Keratinocyte (primary cell): ENCODE measurements at regions not wholly inside any gene's neighbourhood (a gene's known extent, or its start where the extent isn't known, plus 50 kb on each side); places are given as distances from the start of the nearest gene placed in this dataset.

Experiments used
- DNase-seq: peaks from one replicate; pipeline ENCODE4 v3.0.0-alpha.2; 2011; ENCODE audit warnings: low read depth, missing footprints, low spot score
- FAIRE-seq: peaks from 2 replicates; lab custom pipeline; 2011; peaks lifted over from hg19 to GRCh38; lab: Jason Lieb, UNC
- H2AFZ ChIP-seq: 2 replicates; pipeline ENCODE4 v1.6.0; 2012; ENCODE audit warnings: low read length, control low read depth, inconsistent platforms; ENCODE audit not compliant: control insufficient read depth
- H3K27ac ChIP-seq: 2 replicates; pipeline ENCODE4 v1.5.1; 2011; ENCODE audit warnings: low read length; ENCODE audit not compliant: control insufficient read depth, insufficient read depth
- H3K27me3 ChIP-seq: 3 replicates; pipeline ENCODE4 v1.6.0; 2011; ENCODE audit warnings: low read length; ENCODE audit not compliant: control insufficient read depth, insufficient read depth; ENCODE audit errors: extremely low read depth
- H3K36me3 ChIP-seq, 2 experiments: 2 replicates in 1 of 2; 3 replicates in 1 of 2; pipeline ENCODE4 v1.5.1; 2011; ENCODE audit warnings: low read length in 2 of 2, mild to moderate bottlenecking in 1 of 2; ENCODE audit not compliant: control insufficient read depth in 2 of 2, insufficient read depth in 2 of 2; ENCODE audit errors: extremely low read depth in 1 of 2
- H3K4me1 ChIP-seq: 3 replicates; pipeline ENCODE4 v1.5.1; 2011; ENCODE audit warnings: low read length; ENCODE audit not compliant: control insufficient read depth, insufficient read depth; ENCODE audit errors: extremely low read depth
- H3K4me2 ChIP-seq: 3 replicates; pipeline ENCODE4 v1.6.0; 2011; ENCODE audit warnings: low read depth, low read length; ENCODE audit not compliant: control insufficient read depth, insufficient read depth; ENCODE audit errors: extremely low read depth
- H3K4me3 ChIP-seq, 3 experiments: fragments of 200-600 bp in 1 of 3; sonication (generic) in 1 of 3; 2 replicates in 2 of 3; 3 replicates in 1 of 3; pipeline ENCODE4 v1.5.1; 2011 to 2016; ENCODE audit warnings: low read length in 3 of 3, mild to moderate bottlenecking in 3 of 3, control low read depth in 2 of 3, inconsistent platforms in 1 of 3, low read depth in 1 of 3, mixed read lengths in 1 of 3, mixed run types in 1 of 3, moderate library complexity in 1 of 3; ENCODE audit not compliant: control insufficient read depth in 2 of 3, insufficient read depth in 2 of 3; ENCODE audit errors: extremely low read depth in 1 of 3
- H3K79me2 ChIP-seq: 2 replicates; pipeline ENCODE4 v1.6.0; 2012; ENCODE audit warnings: low read length; ENCODE audit not compliant: control insufficient read depth, insufficient read depth
- H3K9ac ChIP-seq: 3 replicates; pipeline ENCODE4 v1.6.0; 2011; ENCODE audit warnings: low read length; ENCODE audit not compliant: control insufficient read depth, insufficient read depth; ENCODE audit errors: extremely low read depth
- H3K9me1 ChIP-seq: 3 replicates; pipeline ENCODE4 v1.6.0; 2011; ENCODE audit warnings: low read length; ENCODE audit not compliant: control insufficient read depth, insufficient read depth; ENCODE audit errors: extremely low read depth
- H3K9me3 ChIP-seq: 2 replicates; pipeline ENCODE4 v1.5.1; 2012; ENCODE audit warnings: low read depth, low read length; ENCODE audit not compliant: control insufficient read depth
- H4K20me1 ChIP-seq: 3 replicates; pipeline ENCODE4 v1.6.0; 2011; ENCODE audit warnings: low read length; ENCODE audit not compliant: control insufficient read depth, insufficient read depth; ENCODE audit errors: extremely low read depth
- CTCF ChIP-seq, 3 experiments: IDR thresholded peaks in 1 of 3; conservative IDR thresholded peaks in 1 of 3; optimal IDR thresholded peaks in 1 of 3; 2 replicates in 2 of 3; 3 replicates in 1 of 3; pipeline versions ENCODE3 to v1.5.1; 2011; ENCODE audit warnings: low read length in 3 of 3, mild to moderate bottlenecking in 3 of 3, moderate library complexity in 2 of 3, control low read depth in 1 of 3, inconsistent platforms in 1 of 3; ENCODE audit not compliant: insufficient read depth in 2 of 3; ENCODE audit errors: extremely low read depth in 1 of 3
- EZH2 ChIP-seq: IDR thresholded peaks from one replicate; pipeline ENCODE4 v1.6.1; 2012; ENCODE audit warnings: inconsistent platforms, mild to moderate bottlenecking, low read length, moderate library complexity
- dilution Hi-C: fragments of 300-500 bp; cut with MboI; formaldehyde crosslinking; loops from one replicate; pipeline ENCODE4 v1.7.0; 2020; ENCODE audit warnings: low sequenced_read_pairs; ENCODE audit not compliant: extremely low pct_ligation_motif_present

GRCh38 chr21:16215193-16215592, 485.4 kb downstream of the USP25 start:
- H2AFZ ChIP-seq: no peak overlapping the region
- H3K9me3 ChIP-seq: no peaks in the 10 kb centered on the region
- H3K27me3 ChIP-seq: no peaks in the 10 kb centered on the region
- no peaks in the 10 kb centered on the region for H3K36me3 ChIP-seq
- no peak overlapping the region for H3K27ac ChIP-seq
- FAIRE-seq: no peak
- no peak overlapping the region for H3K4me3 ChIP-seq
- no peaks in the 10 kb centered on the region for H4K20me1 ChIP-seq
- TF ChIP-seq CTCF (optimal IDR thresholded peaks at IDR 0.05 in 1 of 3, IDR thresholded peaks at IDR 0.05 in 1 of 3, conservative IDR thresholded peaks at IDR 0.05 in 1 of 3; ENCODE audit: extremely low read depth in 1 of 3, insufficient read depth in 2 of 3, low read length in 3 of 3) (no peak), EZH2 (no peak)
- no peaks in the 10 kb centered on the region for H3K4me1 ChIP-seq
- no peaks in the 10 kb centered on the region for H3K79me2 ChIP-seq
- dilution Hi-C loops: no loop called here
- no peak for DNase-seq
- H3K9me1 ChIP-seq: no peaks in the 10 kb centered on the region
- H3K9ac ChIP-seq: no peak overlapping the region
- H3K4me2 ChIP-seq: no peak overlapping the region

DNA sequence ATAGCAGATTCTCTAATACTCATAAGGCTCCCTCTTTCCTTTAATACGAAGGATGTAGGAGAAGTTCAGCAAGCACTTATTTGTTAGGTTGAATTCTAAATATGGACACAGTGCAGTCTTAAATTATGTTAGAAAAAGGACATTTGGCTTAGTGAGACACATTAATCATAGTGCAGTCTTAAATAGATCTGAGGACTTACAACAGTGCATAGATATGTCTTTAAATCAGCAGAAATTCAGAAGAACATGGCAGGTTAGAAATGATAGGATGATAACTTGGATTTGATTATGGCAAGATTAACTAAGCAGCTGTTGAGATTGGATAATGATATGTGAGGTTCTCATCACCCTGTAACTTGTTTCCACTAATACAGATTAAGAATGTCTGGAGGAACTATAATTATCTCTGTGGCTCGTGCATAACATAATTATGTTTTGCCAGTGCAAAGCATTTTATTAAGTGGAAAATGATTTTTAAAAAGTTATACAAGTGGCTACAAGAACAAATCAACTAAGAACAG, 485.9 kb downstream of the USP25 start:
- H2AFZ ChIP-seq: no peak overlapping the region
- no peaks in the 10 kb centered on the region for H4K20me1 ChIP-seq
- H3K4me1 ChIP-seq: no peaks in the 10 kb centered on the region
- H3K79me2 ChIP-seq: no peaks in the 10 kb centered on the region
- no peak for DNase-seq
- H3K9me1 ChIP-seq: no peaks in the 10 kb centered on the region
- H3K9me3 ChIP-seq: no peaks in the 10 kb centered on the region
- no peaks in the 10 kb centered on the region for H3K27me3 ChIP-seq
- H3K9ac ChIP-seq: no peak overlapping the region
- no peak overlapping the region for H3K27ac ChIP-seq
- no peak overlapping the region for H3K4me3 ChIP-seq
- dilution Hi-C loops: no loop called here
- no peak for TF ChIP-seq CTCF (optimal IDR thresholded peaks at IDR 0.05 in 1 of 3, IDR thresholded peaks at IDR 0.05 in 1 of 3, conservative IDR thresholded peaks at IDR 0.05 in 1 of 3; ENCODE audit: extremely low read depth in 1 of 3, insufficient read depth in 2 of 3, low read length in 3 of 3)
- no peak for TF ChIP-seq EZH2
- H3K4me2 ChIP-seq: no peak overlapping the region
- FAIRE-seq: no peak
- H3K36me3 ChIP-seq: no peaks in the 10 kb centered on the region
